ENCODE measurements at regions not wholly inside any gene's neighbourhood (a gene's known extent, or its start where the extent isn't known, plus 50 kb on each side); places are given as distances from the start of the nearest gene placed in this dataset.

- Mint-ChIP-seq H3K27ac (no peak overlapping the region), H3K4me3 (no peak overlapping the region), H3K36me3 (no peaks in the 10 kb centered on the region), H3K9me3 (no peaks in the 10 kb centered on the region), H3K4me1 (peaks cover 42% of the 10 kb centered on the region), H3K27me3 (ENCODE audit: low read depth) (no peaks in the 10 kb centered on the region)
- TF ChIP-seq ZNF671 (CRISPR knock-in tag; IDR thresholded peaks at IDR 0.05): no peak
- no peak for TF ChIP-seq JUN (CRISPR knock-in tag; IDR thresholded peaks at IDR 0.05)
- no peak for TF ChIP-seq EMX1 (CRISPR knock-in tag; IDR thresholded peaks at IDR 0.05)
- no peak for TF ChIP-seq ZNF416 (CRISPR knock-in tag; IDR thresholded peaks at IDR 0.05)
- no peak for TF ChIP-seq SMAD4 (CRISPR knock-in tag; IDR thresholded peaks at IDR 0.05)
- no peak for TF ChIP-seq ETV6 (CRISPR knock-in tag; IDR thresholded peaks at IDR 0.05)
- TF ChIP-seq NFYB (CRISPR knock-in tag; conservative IDR thresholded peaks at IDR 0.05; ENCODE audit: low read depth): no peak
- POLR2A ChIA-PET: no interaction called here
- CTCF ChIA-PET: interaction anchor here (0.7 kb wide), 2 partner anchors 225 to 229 kb away, joined by 3 read pairs; no protein-coding TSS in a partner anchor
- ATAC-seq: peak; percentile 65
- DNase-seq (ENCODE audit: low spot score): peak; percentile 24
Measured at GRCh38 chr13:73171926-73172325, 113.1 kb downstream of the KLF5 start.

GRCh38 chr13:73171271-73171682 is 112.5 kb downstream of the KLF5 start:
- H3K36me3 Mint-ChIP-seq: no peaks in the 10 kb centered on the region
- H3K4me3 Mint-ChIP-seq: no peak overlapping the region
- POLR2A ChIA-PET: no interaction called here
- ATAC-seq: no peak
- CTCF ChIA-PET: no interaction called here
- no peak for DNase-seq (ENCODE audit: low spot score)
- peaks cover 2% of the 10 kb centered on the region; the same call in 1 of the 2 replicates for H3K9me3 Mint-ChIP-seq
- peaks cover 42% of the 10 kb centered on the region for H3K4me1 Mint-ChIP-seq
- H3K27me3 Mint-ChIP-seq (ENCODE audit: low read depth): no peaks in the 10 kb centered on the region
- TF ChIP-seq ATF3 (CRISPR knock-in tag; conservative IDR thresholded peaks at IDR 0.05) (no peak), ZNF416 (CRISPR knock-in tag; IDR thresholded peaks at IDR 0.05) (no peak), NR1H2 (CRISPR knock-in tag; IDR thresholded peaks at IDR 0.05) (no peak), ZNF423 (CRISPR knock-in tag; IDR thresholded peaks at IDR 0.05) (no peak), CREB1 (CRISPR knock-in tag; IDR thresholded peaks at IDR 0.05) (no peak), CREM (CRISPR knock-in tag; IDR thresholded peaks at IDR 0.05) (no peak), TEAD1 (CRISPR knock-in tag; IDR thresholded peaks at IDR 0.05) (no peak), PREB (CRISPR knock-in tag; IDR thresholded peaks at IDR 0.05; ENCODE audit: borderline replicate concordance) (no peak), TP53 (CRISPR knock-in tag; IDR thresholded peaks at IDR 0.05) (no peak), PRDM15 (CRISPR knock-in tag; IDR thresholded peaks at IDR 0.05) (no peak), PRRX2 (CRISPR knock-in tag; IDR thresholded peaks at IDR 0.05) (no peak), ETV6 (CRISPR knock-in tag; IDR thresholded peaks at IDR 0.05) (no peak), ATF1 (CRISPR knock-in tag; IDR thresholded peaks at IDR 0.05) (no peak), ZBTB21 (CRISPR knock-in tag; IDR thresholded peaks at IDR 0.05; ENCODE audit: borderline replicate concordance) (no peak), ZNF281 (CRISPR knock-in tag; IDR thresholded peaks at IDR 0.05) (no peak), ZNF396 (CRISPR knock-in tag; IDR thresholded peaks at IDR 0.05; ENCODE audit: borderline replicate concordance) (no peak), MLX (CRISPR knock-in tag; IDR thresholded peaks at IDR 0.05) (no peak), AFF4 (CRISPR knock-in tag; IDR thresholded peaks at IDR 0.05; ENCODE audit: borderline replicate concordance) (no peak), E2F4 (CRISPR knock-in tag; IDR thresholded peaks at IDR 0.05; ENCODE audit: borderline replicate concordance, low read depth) (no peak)
- no peak overlapping the region for H3K27ac Mint-ChIP-seq

Measured in WTC11 (cell line).